Gastroesophageal sphincter (tissue), 3 donors: ENCODE measurements at regions not wholly inside any gene's neighbourhood (a gene's known extent, or its start where the extent isn't known, plus 50 kb on each side); places are given as distances from the start of the nearest gene placed in this dataset.

Source experiments
- CTCF ChIP-seq, 4 experiments: fragments of 200-600 bp in 2 of 4; fragments of 450-650 bp in 2 of 4; sonication (generic) in 1 of 4; IDR thresholded peaks; one replicate each; pipeline ENCODE4 v1.5.1; 2017 to 2019; ENCODE audit warnings: antibody characterized with exemption in 4 of 4, mild to moderate bottlenecking in 2 of 4, moderate library complexity in 2 of 4
- EP300 ChIP-seq: sonication (generic); formaldehyde crosslinking; IDR thresholded peaks from one replicate; pipeline ENCODE4 v1.6.1; 2017; ENCODE audit warnings: antibody characterized with exemption, mild to moderate bottlenecking

- TF ChIP-seq CTCF (IDR thresholded peaks at IDR 0.05) (no peak), EP300 (no peak)
These were observed 234.9 kb downstream of the TFCP2L1 start for GRCh38 chr2:121049950-121050585.
